Caco-2 (cell line): ENCODE measurements at regions not wholly inside any gene's neighbourhood (a gene's known extent, or its start where the extent isn't known, plus 50 kb on each side); places are given as distances from the start of the nearest gene placed in this dataset.

Source experiments
- BruUV-seq: library from RNA; stranded (reverse); fragments of 400-500 nt; replicated peaks from 2 replicates; lab custom pipeline; 2021; lab: Mats Ljungman, UMichigan
- CTCF ChIA-PET: fragments of 300-600 bp; sonication (Branson Sonifier 250); formaldehyde crosslinking; loops from one replicate; lab custom pipeline; 2022; ENCODE audit warnings: antibody characterized with exemption; lab: Charles Lee
- POLR2A ChIA-PET: fragments of 300-600 bp; sonication (Branson Sonifier 250); formaldehyde crosslinking; loops from one replicate; lab custom pipeline; 2022; ENCODE audit warnings: antibody characterized with exemption; lab: Charles Lee
- DNase-seq, 2 experiments: peaks; one replicate each; pipeline versions ENCODE4 v3.0.0 to v3.0.0-alpha.2; 2020 to 2022
- H3K27me3 ChIP-seq: replicated peaks from 2 replicates; pipeline ENCODE4 v1.6.0; 2011; ENCODE audit warnings: low read length; ENCODE audit not compliant: control insufficient read depth, insufficient read depth
- H3K36me3 ChIP-seq: 2 replicates; pipeline ENCODE4 v1.5.1; 2011; ENCODE audit warnings: low read length; ENCODE audit not compliant: control insufficient read depth, insufficient read depth
- H3K4me1 ChIP-seq: fragments of 250-450 bp; sonication (Bioruptor Pico); 2 replicates; pipeline ENCODE4 v1.5.1; 2020; ENCODE audit warnings: mild to moderate bottlenecking
- H3K4me3 ChIP-seq: 2 replicates; pipeline ENCODE4 v1.5.1; 2011; ENCODE audit warnings: low read depth, mild to moderate bottlenecking, control low read depth, low read length
- H3K9me3 ChIP-seq: fragments of 250-450 bp; sonication (Bioruptor Pico); 2 replicates; pipeline ENCODE4 v1.5.1; 2020; ENCODE audit warnings: mild to moderate bottlenecking, moderate library complexity
- H3K27ac Mint-ChIP-seq: one replicate; pipeline ENCODE4 v1.8.0; 2022; ENCODE audit warnings: mixed read lengths; ENCODE audit not compliant: unreplicated experiment
- H3K27me3 Mint-ChIP-seq: one replicate; pipeline ENCODE4 v1.8.0; 2022; ENCODE audit warnings: mixed read lengths; ENCODE audit not compliant: insufficient read depth, unreplicated experiment
- H3K36me3 Mint-ChIP-seq: one replicate; pipeline ENCODE4 v1.8.0; 2022; ENCODE audit warnings: mild to moderate bottlenecking, mixed read lengths; ENCODE audit not compliant: insufficient read depth, unreplicated experiment
- H3K4me1 Mint-ChIP-seq: one replicate; pipeline ENCODE4 v1.8.0; 2022; ENCODE audit warnings: low read depth, mixed read lengths; ENCODE audit not compliant: unreplicated experiment
- H3K4me3 Mint-ChIP-seq: one replicate; pipeline ENCODE4 v1.8.0; 2022; ENCODE audit warnings: mild to moderate bottlenecking, moderate library complexity, mixed read lengths; ENCODE audit not compliant: unreplicated experiment
- H3K9me3 Mint-ChIP-seq: one replicate; pipeline ENCODE4 v1.8.0; 2022; ENCODE audit warnings: mixed read lengths; ENCODE audit not compliant: unreplicated experiment
- intact Hi-C: fragments of 100-400 bp; cut with micrococcal nuclease; formaldehyde crosslinking; loops from one replicate; pipeline ENCODE4 v1.10.0; 2022; ENCODE audit not compliant: unreplicated experiment
- TF ChIP-seq, protein P1 (sequence below), 2 experiments: fragments of 200-600 bp in 1 of 2; IDR thresholded peaks; 1 replicate in 1 of 2; 2 replicates in 1 of 2; pipeline versions ENCODE4 v1.5.1 to v1.8.0; 2011 to 2022; ENCODE audit warnings: antibody characterized with exemption in 1 of 2, control low read depth in 1 of 2, inconsistent platforms in 1 of 2, low read depth in 1 of 2, low read length in 1 of 2, mild to moderate bottlenecking in 1 of 2, moderate library complexity in 1 of 2; ENCODE audit not compliant: insufficient read depth in 1 of 2, severe bottlenecking in 1 of 2, unreplicated experiment in 1 of 2

DNA sequence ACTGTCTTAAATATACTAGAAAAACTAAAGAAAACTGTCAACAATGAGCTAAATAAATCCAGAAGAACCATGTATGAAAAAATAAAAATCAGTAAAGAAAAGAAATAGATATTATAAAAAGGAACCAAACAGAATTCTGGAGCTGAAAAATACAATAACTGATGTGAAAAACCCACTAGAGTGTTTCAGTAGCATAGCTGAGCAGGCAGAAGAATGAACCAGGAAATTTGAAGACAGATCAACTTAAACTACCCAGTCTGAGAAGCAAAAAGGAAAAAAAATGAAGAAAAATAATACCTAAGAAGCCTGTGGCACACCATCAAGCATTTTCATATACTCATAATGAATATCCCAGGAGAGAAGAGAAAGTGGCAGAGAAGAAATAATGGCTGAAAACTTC is 240.1 kb upstream of the RXFP2 start:
- H3K4me3 Mint-ChIP-seq: no peak overlapping the region
- TF ChIP-seq, protein P1, sequence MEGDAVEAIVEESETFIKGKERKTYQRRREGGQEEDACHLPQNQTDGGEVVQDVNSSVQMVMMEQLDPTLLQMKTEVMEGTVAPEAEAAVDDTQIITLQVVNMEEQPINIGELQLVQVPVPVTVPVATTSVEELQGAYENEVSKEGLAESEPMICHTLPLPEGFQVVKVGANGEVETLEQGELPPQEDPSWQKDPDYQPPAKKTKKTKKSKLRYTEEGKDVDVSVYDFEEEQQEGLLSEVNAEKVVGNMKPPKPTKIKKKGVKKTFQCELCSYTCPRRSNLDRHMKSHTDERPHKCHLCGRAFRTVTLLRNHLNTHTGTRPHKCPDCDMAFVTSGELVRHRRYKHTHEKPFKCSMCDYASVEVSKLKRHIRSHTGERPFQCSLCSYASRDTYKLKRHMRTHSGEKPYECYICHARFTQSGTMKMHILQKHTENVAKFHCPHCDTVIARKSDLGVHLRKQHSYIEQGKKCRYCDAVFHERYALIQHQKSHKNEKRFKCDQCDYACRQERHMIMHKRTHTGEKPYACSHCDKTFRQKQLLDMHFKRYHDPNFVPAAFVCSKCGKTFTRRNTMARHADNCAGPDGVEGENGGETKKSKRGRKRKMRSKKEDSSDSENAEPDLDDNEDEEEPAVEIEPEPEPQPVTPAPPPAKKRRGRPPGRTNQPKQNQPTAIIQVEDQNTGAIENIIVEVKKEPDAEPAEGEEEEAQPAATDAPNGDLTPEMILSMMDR (IDR thresholded peaks at IDR 0.05; ENCODE audit: insufficient read depth in 1 of 2, low read depth in 1 of 2, low read length in 1 of 2, severe bottlenecking in 1 of 2, unreplicated experiment in 1 of 2): no peak
- Histone ChIP-seq H3K4me1 (no peaks in the 10 kb centered on the region), H3K27me3 (no peaks in the 10 kb centered on the region), H3K4me3 (no peak overlapping the region), H3K36me3 (no peaks in the 10 kb centered on the region), H3K9me3 (peaks cover 22% of the 10 kb centered on the region)
- DNase-seq: no peak
- POLR2A ChIA-PET: no interaction called here
- CTCF ChIA-PET: no interaction called here
- no peaks in the 10 kb centered on the region for H3K4me1 Mint-ChIP-seq
- BruUV-seq: no TSS peak
- peaks cover 3% of the 10 kb centered on the region for H3K27me3 Mint-ChIP-seq
- H3K27ac Mint-ChIP-seq: no peak overlapping the region
- H3K9me3 Mint-ChIP-seq: peaks cover 45% of the 10 kb centered on the region
- no peaks in the 10 kb centered on the region for H3K36me3 Mint-ChIP-seq
- intact Hi-C loops: no loop called here

DNA sequence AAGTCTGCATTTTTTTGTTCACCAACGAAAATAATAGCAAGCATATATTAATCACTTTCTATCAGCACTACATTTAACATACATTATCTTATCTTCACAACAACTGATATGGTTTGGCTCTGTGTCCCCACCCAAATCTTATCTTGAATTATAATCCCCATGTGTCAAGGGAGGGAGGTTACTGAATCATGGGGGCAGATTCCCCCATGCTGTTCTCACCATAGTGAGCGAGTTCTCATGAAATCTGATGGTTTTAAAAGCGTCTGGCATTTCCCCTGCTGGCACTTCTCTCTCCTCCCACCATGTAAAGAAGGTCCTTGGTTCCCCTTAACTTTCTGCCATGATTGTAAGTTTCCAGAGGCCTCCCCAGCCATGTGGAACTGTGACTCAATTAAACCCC is 235.7 kb upstream of the RXFP2 start:
- TF ChIP-seq, protein P1 (IDR thresholded peaks at IDR 0.05; ENCODE audit: insufficient read depth in 1 of 2, low read depth in 1 of 2, low read length in 1 of 2, severe bottlenecking in 1 of 2, unreplicated experiment in 1 of 2): no peak
- H3K4me1 Mint-ChIP-seq: no peaks in the 10 kb centered on the region
- POLR2A ChIA-PET: no interaction called here
- H3K9me3 Mint-ChIP-seq: peaks cover 24% of the 10 kb centered on the region
- peaks cover 15% of the 10 kb centered on the region for H3K9me3 ChIP-seq
- H3K4me3 ChIP-seq: no peak overlapping the region
- no peaks in the 10 kb centered on the region for H3K27me3 ChIP-seq
- peaks cover 3% of the 10 kb centered on the region for H3K27me3 Mint-ChIP-seq
- H3K36me3 ChIP-seq: no peaks in the 10 kb centered on the region
- no TSS peak for BruUV-seq
- no peak for DNase-seq
- CTCF ChIA-PET: no interaction called here
- no peak overlapping the region for H3K4me3 Mint-ChIP-seq
- H3K27ac Mint-ChIP-seq: no peak overlapping the region
- no peaks in the 10 kb centered on the region for H3K36me3 Mint-ChIP-seq
- intact Hi-C loops: no loop called here
- H3K4me1 ChIP-seq: no peaks in the 10 kb centered on the region

DNA sequence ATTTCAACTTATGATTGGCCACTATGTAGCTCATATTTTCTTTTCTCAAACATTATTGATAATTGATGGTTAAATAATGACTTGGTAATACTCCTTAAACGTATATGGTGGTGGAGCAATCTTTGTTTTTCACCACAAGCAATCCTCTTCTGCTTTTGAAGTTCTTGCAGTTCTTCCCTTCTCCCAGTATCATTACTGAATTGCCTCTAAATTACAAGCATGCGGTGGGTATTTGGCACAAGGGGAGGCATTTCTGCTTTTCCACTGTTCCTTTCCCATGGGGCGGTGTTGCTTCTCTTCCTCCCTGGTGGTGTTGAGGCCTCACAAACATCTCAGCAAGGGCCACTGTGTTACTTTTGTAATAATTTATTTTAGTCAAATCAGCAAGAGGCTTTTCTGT is 234.4 kb upstream of the RXFP2 start:
- no peak for DNase-seq
- Histone ChIP-seq H3K36me3 (no peaks in the 10 kb centered on the region), H3K9me3 (peaks cover 8% of the 10 kb centered on the region; the same call in 1 of the 2 replicates), H3K27me3 (no peaks in the 10 kb centered on the region), H3K4me3 (no peak overlapping the region), H3K4me1 (no peaks in the 10 kb centered on the region)
- TF ChIP-seq, protein P1 (IDR thresholded peaks at IDR 0.05; ENCODE audit: insufficient read depth in 1 of 2, low read depth in 1 of 2, low read length in 1 of 2, severe bottlenecking in 1 of 2, unreplicated experiment in 1 of 2): no peak
- no peaks in the 10 kb centered on the region for H3K36me3 Mint-ChIP-seq
- no peak overlapping the region for H3K4me3 Mint-ChIP-seq
- intact Hi-C loops: no loop called here
- no TSS peak for BruUV-seq
- peaks cover 3% of the 10 kb centered on the region for H3K27me3 Mint-ChIP-seq
- H3K27ac Mint-ChIP-seq: no peak overlapping the region
- no peaks in the 10 kb centered on the region for H3K4me1 Mint-ChIP-seq
- peaks cover 11% of the 10 kb centered on the region for H3K9me3 Mint-ChIP-seq
- POLR2A ChIA-PET: no interaction called here
- CTCF ChIA-PET: no interaction called here
